ENCODE measurements at regions not wholly inside any gene's neighbourhood (a gene's known extent, or its start where the extent isn't known, plus 50 kb on each side); places are given as distances from the start of the nearest gene placed in this dataset.
"Not testable (repeated sequence)": the region's sequence is repeated elsewhere in the genome, so short reads cannot be mapped to it uniquely, and the experiment has no call there.

DNA sequence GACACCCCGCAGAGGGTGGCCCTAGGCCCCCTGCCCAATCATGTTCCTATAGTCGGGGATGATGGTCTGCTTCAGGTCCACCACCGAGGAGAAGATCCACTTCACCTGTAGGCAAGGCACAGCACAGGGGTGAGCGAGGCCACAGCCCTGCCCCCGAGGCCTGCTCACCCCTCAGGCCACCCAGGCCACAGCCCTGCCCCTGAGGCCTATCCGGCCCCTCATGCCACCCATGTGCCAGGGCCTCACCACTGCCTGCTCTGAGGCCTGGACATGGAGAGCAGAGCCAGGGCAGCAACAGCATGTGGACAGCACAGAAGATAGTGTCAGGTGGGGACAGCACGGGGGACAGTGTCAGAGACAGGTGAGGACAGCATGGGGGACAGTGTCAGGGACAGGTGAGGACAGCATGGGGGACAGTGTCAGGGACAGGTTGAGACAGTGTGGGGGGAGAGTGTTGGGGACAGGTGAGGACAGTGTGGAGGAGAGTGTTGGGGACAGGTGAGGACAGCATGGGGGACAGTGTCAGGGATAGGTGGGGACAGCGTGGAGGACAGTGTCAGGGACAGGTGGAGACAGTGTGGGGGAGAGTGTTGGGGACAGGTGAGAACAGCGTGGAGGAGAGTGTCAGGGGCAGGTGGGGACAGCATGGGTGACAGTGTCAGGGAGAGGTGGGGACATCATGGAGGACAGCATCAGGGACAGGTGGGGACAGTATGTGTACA lies 239.7 kb downstream of the TMEM121 start:
- FAIRE-seq (no peak), DNase-seq (ENCODE audit: insufficient read length, low spot score) (no peak)

GRCh38 chr14:105767315-105767714 lies 240.9 kb downstream of the TMEM121 start:
- FAIRE-seq = no peak
- no peak for DNase-seq (ENCODE audit: insufficient read length, low spot score)

DNA sequence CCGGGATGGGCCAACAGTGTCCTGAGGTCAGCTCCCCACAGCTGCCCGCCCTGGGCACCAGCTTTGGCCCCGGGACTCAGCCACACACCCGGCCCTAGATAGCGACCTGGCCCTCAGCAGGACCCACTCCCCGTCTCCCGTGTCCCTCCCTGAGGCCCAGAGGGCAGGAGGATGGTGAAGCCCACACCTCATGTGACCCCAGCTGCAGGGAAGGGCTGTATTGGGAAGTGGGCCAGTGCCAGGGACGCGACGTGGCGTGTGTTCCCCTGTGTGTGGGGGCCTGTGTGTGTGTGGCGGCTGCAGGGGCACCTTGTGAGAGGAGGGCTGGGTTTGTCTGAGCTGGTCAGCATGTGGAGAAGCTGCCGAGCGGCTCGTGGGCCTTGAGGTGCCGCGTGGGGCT lies 241.7 kb downstream of the TMEM121 start:
- FAIRE-seq; DNase-seq (ENCODE audit: insufficient read length, low spot score): not testable (repeated sequence)

DNA sequence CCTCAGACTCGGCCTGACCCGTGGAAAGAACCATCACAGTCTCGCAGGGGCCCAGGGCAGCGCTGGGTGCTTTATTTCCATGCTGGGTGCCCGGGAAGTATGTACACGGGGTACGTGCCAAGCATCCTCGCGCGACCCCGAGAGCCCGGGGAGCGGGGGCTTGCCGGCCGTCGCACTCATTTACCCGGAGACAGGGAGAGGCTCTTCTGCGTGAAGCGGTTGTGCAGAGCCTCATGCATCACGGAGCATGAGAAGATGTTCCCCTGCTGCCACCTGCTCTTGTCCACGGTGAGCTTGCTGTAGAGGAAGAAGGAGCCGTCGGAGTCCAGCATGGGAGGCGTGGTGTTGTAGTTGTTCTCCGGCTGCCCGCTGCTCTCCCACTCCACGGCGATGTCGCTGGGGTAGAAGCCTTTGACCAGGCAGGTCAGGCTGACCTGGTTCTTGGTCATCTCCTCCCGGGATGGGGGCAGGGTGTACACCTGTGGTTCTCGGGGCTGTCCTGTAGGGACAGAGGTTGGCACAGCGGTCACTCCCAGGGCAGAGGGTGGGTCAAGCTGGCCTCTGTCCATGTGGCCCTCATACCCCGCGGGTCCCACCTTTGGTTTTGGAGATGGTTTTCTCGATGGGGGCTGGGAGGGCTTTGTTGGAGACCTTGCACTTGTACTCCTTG lies 242.8 kb downstream of the TMEM121 start:
- DNase-seq (ENCODE audit: insufficient read length, low spot score); FAIRE-seq: not testable (repeated sequence)

DNA sequence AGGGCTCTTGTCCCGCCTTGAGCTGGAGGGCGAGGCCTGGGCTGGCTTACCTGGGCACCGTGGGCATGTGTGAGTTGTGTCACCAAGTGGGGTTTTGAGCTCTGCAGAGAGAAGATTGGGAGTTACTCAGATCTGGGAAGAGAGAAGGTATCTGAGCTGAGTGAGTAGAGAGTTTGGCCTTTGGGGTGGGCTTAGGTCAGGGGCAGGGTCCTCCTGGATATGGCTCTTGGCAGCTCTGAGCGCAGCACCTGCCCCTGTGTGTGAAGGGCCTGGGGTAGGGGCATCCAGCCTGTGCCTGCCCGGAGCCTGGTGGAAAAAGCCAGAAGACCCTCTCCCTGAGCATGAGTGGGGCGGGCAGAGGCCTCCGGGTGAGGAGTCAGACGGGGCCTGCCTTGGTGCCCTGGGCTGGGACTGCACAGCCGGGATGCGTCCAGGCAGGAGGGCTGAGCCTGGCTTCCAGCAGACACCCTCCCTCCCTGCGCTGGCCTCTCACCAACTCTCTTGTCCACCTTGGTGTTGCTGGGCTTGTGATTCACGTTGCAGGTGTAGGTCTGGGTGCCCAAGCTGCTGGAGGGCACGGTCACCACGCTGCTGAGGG lies 244.3 kb downstream of the TMEM121 start:
- DNase-seq (ENCODE audit: insufficient read length, low spot score); FAIRE-seq: not testable (repeated sequence)

GRCh38 chr14:105771261-105772226 lies 245.2 kb downstream of the TMEM121 start:
- DNase-seq (ENCODE audit: insufficient read length, low spot score); FAIRE-seq: not testable (repeated sequence)

DNA sequence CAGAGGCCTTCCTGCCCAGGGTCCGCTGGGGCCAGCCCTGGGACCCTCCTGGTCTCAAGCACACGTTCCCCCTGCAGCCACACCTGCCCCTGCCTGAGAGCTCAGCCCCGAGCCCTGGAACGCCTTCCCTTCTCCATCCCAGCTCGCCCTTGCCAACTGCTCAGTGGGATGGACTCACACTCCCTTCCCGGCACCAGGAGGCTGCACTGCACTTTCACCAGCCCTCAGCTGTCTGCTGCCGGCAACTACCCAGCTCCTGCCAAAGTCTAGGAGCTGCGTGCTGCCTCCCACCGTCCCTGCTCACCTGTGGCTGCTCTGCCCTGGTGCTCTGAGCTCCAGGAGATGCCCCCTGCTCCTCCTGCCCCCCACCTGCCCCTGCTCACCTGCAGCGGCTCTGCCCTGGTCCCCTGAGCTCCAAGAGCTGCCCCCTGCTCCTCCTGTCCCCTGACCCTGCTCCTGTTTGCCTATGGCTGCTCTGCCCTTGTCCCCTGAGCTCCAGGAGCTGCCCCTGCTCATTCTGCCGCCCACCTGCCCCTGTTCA lies 246.4 kb downstream of the TMEM121 start:
- DNase-seq (ENCODE audit: insufficient read length, low spot score); FAIRE-seq: not testable (repeated sequence)

GRCh38 chr14:105773584-105773983 lies 247.2 kb downstream of the TMEM121 start:
- DNase-seq (ENCODE audit: insufficient read length, low spot score) = no peak
- no peak for FAIRE-seq

DNA sequence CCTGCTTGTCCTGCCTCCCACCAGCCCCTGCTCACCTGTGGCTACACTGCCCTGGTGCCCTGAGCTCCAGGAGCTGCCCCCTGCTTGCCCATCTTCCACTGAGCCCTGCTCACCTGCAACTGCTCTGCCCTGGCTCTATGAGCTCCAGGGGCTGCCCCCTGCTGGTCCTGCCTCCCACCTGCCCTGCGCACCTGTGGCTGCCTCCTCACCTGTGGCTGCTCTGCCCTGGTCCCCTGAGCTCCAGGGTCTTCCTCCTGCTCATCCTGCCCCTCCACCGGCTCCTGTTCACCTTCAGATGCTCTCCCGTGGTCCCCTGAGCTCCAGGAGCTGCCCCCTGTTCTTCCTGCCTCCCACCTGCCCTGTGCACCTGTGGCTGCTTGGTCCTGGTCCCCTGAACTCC lies 247.6 kb downstream of the TMEM121 start:
- FAIRE-seq = no peak
- DNase-seq (ENCODE audit: insufficient read length, low spot score) = no peak

DNA sequence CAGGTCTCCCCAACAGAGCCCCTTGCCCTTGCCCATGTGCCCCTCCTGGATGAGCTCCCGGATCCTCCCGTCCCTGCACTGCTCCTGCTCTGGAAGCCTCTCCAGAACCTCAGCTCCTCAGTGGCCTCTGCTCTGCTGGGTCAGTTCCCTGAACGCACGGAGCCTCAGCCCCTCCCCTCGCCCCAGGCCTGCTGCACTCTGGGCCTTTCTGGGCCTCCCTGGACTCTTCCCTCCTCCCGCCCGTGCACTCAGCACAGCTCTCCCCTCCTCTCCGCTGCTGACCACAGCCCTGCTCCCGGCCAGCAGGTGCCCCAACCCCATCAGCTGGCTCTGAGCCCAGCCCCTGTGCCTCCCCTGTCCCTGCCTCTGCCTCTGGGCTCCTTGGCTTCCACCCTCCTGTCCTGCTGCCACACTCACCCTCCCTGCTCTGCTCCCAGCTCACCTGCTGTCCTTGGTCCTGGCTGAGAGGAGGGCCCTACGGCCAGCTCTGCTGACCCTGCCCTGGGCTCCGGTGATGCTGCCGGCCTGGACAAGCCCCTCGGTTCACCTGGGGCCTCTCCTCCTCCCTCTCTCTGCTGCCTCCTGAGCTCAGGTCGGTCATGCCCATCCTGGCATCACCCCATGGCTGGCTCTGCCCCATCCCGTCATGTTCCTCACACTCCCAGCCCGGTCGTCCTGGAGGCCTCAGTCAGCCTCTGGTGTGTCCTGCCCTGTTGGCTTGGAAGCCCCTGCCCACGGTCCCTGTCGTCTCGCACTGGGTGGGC lies 248.4 kb downstream of the TMEM121 start:
- DNase-seq (ENCODE audit: insufficient read length, low spot score); FAIRE-seq: not testable (repeated sequence)

DNA sequence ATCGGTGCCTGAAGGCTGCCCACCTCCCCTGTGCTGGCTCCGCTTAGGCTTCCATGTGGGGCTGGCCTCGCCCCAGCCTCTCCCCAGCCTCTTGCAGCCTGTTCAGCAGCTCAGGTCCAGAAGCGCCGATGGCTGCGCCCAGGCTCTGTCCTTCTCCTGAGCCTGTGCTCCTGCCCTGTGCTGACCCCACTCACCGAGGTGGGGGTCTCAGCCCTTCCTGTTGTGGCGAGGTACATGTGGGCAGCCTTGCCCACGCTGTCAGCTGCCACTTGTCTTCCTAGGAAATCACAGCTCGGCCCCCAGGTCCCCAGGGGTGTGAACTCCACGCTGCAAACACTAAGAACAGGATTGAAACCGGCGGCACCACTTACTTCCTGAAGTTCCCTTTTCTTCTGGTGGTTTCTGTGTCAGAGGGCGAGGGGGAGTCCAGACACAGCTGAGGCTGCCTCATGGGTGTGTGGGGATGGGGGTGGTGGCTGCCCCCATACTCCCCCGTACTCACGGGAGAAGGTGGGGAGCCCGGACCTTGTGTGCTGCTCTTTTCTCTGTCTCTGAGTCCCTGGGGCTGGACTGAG lies 249.1 kb downstream of the TMEM121 start:
- DNase-seq (ENCODE audit: insufficient read length, low spot score); FAIRE-seq: not testable (repeated sequence)

GRCh38 chr14:105776112-105776511 lies 249.7 kb downstream of the TMEM121 start:
- not testable (repeated sequence) for FAIRE-seq; DNase-seq (ENCODE audit: insufficient read length, low spot score)

DNA sequence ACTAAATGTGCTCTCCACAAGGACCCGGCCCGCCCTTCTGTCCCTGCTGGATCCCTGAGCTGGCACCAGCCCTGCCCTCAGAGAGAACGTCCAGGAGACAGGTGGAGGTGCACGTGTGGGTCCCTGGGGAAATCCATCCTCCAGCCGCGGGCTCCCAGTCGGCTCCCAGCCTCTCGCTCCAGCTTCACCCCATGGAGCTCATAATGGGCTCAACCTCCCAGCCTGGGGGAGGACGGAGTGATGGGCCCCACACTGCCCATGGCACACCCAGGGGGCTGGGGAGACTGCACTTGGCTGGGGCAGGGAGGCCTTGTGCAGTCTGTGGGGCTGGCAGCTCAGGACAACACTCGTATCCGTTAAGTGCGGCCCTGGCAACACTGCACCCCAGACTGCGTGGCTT lies 250.5 kb downstream of the TMEM121 start:
- DNase-seq (ENCODE audit: insufficient read length, low spot score) = no peak
- FAIRE-seq = no peak

DNA sequence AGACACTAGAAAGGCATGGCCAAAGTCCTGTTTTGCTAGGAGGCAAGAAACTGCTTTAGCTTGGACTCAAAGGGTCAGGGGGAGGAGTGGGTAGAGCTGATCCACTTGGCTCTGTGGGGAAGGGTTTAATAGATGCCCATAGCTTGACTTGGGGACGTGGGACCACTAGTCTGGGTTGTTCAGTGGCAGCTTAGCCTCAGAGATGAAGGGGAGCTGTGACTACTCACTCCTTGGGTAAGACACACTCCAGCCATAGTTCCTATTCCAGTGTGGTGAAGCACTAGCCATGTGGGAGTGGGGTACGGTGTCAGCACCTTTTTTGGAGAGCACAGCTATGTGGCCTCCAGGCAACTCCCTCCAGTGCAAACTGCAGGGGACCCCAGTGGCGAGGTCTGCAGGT lies 257.3 kb downstream of the TMEM121 start:
- no peak for FAIRE-seq
- DNase-seq (ENCODE audit: insufficient read length, low spot score) = no peak

DNA sequence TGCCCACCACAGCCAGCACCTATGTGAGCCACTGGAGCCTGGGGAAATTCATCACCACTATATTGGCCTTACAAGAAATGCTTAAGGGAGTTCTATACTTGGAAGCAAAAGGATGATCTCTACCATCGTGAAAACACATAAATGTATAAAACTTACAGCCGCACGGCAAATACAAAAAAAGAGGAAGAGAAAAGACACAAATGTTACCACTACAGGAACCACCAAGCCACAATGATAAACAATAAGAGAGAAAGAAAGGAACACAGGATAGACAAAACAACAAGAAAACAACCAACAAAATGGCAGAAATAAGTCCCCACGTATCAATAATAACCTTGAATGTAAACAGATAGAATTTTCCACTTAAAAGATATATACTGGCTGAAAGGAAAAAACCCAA lies 267.5 kb downstream of the TMEM121 start:
- FAIRE-seq (no peak), DNase-seq (ENCODE audit: insufficient read length, low spot score) (no peak)

GRCh38 chr14:105797546-105797945 lies 271.2 kb downstream of the TMEM121 start:
- no peak for FAIRE-seq
- no peak for DNase-seq (ENCODE audit: insufficient read length, low spot score)

DNA sequence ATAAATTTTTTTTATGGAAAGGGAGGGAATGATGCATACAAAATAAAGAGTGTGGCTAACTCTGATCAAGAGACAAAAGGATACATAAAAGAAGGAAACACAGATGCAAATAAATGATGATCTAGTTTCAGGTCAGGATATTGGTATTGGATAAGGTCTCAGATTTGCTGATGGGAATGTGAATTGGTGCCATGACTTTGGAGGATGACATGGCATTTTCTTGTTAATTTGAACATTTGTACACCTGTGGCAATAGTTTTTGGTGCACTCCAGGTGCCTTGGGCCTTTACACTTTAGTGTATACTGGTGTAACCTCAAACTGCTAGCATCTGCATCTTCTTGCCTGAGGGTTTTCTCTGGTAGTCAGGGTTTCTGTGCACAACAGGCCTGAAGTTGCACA lies 279.3 kb downstream of the TMEM121 start:
- DNase-seq (ENCODE audit: insufficient read length, low spot score) = no peak
- FAIRE-seq = no peak

DNA sequence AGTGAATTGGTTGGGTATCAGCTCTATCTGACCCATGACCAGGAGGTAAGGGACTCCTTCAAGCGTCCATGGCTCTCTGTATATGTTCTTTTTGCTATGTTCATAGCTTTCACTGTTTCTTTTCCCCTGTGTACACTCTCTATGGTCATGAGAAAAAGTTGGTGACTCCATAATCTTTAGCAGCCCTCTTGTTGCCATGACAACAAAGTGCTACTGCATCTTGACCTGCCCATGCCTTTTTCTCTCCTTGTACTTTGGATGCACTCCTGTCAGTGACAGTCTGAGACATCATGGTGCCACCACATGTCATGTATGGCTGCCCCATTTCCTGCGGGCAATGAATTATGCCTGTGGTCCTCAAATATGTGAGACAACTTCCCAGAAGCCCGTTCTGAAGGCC lies 280.2 kb downstream of the TMEM121 start:
- no peak for DNase-seq (ENCODE audit: insufficient read length, low spot score)
- no peak for FAIRE-seq

DNA sequence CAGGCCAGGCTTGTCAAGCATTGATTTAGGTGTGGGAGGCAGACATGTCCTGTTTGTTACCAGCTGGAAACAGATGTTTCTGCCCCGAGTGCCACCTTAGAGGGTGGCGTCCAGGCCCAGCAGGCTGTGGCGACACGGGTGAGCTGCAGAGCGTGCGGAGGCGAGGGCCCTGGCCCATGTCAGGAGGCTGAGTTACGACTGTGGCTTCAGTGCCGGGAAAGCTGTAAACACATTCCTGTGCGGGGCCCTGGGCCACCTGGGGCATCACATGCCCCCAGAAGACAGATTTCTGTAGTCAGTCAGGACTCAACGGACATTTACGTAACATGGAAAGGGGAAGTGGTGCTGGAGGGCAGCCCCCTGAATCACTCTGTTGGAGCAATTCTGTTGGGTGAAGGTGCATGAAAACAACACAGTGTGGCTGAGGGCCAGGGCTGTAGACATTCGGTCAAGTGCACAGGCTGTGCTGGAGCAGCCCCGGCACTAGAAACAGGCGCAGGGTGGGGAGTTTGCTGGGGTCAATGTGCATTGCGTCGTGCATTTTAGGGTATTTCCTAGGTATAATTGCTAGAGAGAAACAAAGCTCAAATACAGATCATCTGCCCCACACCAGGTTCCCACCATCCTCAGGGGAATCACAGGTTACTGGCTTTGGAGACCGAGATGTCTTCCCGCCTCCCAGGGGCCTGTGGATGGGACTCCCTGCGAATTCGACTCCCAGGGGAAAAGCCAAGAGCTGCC lies 291.8 kb downstream of the TMEM121 start:
- no peak for FAIRE-seq
- no peak for DNase-seq (ENCODE audit: insufficient read length, low spot score)
